Stimulated activated CD8-positive, alpha-beta memory T cell treated with anti-CD3 and anti-CD28 coated beads, Interleukin-15, amount 100 ng/mL, for 24 hours (primary cell): ENCODE measurements at regions not wholly inside any gene's neighbourhood (a gene's known extent, or its start where the extent isn't known, plus 50 kb on each side); places are given as distances from the start of the nearest gene placed in this dataset.

Experiments used
- DNase-seq: peaks from one replicate; pipeline ENCODE4 v3.0.0-alpha.2; 2020; ENCODE audit warnings: low read depth

DNA sequence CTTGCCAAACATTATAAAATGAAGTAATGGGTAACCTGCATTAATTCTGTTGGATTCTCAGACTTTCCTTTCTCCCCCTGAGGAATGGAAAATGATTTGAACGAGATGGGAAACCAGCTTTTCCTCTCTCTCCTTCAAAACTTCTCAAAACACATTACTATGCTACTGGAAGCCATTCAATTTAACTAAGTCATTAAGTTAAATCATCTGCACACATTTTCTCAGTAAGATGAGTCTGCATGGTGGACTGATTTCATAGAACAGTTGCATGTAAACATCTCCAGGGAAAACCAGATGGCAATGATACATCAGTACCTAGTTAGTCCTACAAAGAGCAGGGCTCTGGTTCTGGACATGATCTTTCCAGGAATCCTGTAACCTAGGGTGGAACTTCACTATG lies 59.9 kb downstream of the BMP4 start:
- DNase-seq, result no peak

DNA sequence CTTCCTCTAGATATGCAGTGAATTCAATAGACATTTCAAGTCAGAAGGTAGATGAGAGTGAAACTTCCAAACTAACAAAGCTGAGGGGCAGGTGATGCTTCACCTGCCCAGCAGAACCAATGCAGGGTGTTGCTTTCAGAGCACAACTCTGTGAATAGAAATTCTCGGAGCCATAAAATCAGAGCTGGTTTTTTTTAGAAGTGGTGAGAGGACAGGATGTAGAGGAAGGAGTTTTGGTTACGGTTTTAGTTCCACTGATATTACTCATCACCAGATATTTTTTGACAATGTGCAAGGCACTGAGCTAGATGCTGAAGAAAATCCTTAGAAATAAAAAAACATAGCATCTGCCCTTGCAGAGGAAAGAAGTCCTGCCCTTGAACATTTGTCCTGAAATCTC lies 62.2 kb downstream of the BMP4 start:
- DNase-seq, result no peak

DNA sequence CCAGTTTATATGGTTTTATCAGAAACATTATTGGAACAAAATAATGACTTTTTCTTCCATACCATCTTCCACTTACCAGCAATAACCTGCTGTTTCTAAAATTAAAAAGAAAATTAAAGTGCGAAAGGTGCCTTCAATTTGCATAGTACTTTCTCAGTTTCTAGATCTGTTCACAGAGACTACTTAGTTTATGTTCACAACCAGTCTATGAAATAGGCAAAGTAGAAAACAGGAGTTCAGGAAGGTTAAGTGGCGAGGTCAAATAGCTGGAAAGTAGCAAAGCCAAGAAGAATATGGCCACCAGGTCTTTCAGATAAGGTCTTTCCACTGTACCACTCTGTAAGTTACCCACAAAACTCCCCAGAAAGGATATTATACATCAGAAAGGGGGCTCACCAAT lies 63.3 kb downstream of the BMP4 start:
- DNase-seq, result no peak

DNA sequence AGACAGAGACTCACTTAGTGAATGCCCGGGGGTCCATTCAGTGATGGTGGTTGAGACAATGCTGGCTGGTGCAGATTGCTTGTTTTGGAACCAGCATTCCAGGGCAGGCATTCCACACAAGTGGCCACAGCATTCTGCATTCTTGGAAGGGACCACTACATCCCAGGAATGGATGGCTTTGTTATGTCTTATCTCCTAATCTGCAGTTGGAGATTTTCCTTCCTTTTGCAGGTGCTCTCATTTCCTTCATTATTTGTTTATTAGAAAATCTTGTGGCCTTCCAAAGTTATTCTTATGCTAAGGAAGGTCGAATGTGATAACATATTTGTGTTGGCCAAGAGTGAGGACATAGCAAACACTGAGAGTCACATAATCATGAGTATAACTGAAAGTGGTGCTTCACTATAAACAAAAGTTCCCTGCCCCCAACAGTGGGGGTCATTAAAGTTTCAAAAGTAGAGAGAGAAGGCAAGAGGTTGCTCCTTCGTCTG lies 66.0 kb downstream of the BMP4 start:
- no peak for DNase-seq

DNA sequence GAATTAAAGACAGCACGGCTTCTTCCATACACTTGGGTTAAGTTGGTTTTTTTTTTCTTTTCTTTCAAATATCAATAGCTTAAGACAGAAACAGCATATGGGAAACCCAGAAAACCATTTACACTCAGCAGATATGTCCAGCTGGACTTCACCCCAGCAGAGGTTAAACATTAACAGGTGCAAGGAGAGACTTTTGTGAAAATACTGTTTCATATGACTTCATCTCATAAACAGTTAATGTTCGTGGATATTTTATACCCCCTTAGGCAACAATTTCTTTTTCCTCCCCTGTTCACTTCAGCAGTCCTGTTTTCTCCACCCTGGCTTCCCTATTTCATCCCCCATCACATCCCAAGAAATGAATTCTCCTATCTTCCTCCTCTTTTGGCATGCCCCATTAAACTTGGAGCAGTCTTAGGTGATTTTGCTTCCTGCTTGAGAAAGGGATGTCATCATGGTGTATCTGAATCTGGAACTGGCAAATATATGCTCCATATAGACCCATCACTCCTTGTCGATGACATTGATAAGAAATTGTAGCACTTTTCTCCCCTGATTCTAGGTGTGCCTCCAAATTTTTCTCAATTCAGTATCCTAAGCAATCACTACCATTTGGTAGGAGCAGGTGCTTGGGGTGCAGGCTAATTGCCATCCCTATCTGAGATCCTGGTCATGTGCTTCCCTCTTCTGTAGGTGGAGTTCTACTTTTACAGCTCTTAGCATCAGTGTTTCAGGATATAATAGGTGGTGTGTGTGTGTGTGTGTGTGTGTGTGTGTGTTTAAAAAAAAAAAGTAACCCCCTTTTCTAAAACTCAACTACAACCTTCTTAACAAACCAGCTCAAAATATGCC lies 67.9 kb downstream of the BMP4 start:
- DNase-seq, result no peak

DNA sequence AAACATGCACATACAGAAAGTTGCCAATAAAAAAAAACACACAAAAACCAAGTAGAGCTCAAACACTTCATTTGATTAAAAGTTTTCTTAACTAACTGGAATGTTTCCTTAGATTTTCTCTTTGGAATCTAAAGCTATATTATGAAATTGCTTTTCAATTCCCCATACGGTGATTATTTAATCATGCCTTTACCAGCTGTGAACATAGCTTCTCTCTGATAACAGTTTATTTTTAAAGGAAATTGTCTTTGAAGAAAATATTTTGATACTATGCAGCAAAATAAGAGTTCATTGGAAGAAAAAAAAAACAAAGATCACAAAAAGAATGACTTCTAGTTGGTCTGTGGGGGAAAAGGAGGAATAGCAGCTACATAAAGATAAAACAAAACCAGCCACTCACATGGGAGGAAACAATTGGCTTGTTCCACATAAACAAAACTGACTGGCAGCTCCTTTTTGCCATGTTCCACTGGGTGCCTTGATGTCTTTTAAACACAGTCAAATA lies 71.4 kb downstream of the BMP4 start:
- no peak for DNase-seq

DNA sequence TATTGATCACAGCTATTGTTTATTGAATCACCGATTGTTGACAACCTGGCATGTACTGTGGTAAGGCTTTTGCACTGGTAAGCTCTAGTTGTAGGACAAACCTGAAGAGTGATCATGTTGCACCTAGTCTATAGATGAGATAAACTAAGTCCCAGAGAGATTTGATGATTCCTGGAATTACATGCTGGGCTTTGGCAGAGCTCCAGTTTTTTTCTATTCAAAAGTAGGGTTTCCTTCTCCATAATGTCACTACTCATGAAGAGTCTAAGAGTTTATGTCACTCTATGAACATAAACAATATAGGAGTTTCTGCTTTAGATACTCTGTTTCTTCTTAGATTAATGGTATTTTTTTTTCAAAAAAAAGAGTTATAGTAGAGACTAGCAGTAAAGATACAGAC lies 72.0 kb downstream of the BMP4 start:
- no peak for DNase-seq

DNA sequence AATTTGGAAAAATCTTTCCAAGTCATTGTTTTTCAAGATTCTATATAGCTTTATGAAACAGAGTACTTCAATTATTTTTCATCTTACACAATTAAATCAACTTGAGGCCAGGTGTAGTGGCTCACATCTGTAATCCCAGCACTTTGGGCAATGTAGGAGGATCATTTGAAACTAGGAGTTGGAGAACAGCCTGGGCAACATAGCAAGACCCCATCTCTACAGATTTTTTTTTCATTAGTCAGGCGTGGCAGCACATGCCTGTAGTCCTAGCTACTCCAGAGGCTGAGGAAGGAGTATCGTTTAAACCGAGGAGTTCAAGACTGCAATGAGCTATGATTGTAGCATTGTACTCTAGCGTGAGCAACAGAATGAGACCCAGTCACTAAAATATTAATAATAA lies 72.9 kb downstream of the BMP4 start:
- no peak for DNase-seq

DNA sequence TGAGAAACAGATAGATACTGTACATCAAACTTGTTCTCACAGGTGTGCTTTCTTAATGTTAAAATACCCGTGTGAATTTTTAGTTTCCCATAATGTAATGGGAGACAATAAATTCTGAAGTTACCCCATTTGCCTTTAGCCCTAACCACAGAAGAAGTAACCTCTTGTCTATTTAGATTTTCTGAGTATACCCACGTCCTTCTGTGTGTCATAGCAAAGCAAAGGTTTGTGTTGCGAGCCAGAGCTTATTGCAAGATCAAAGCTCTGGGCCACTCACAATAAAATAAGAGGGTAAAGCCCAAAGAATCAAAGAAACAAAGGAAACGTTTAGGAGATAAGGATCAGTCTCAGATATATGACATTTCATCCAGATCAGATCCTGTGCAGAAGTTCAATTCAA lies 73.9 kb downstream of the BMP4 start:
- DNase-seq, result no peak

DNA sequence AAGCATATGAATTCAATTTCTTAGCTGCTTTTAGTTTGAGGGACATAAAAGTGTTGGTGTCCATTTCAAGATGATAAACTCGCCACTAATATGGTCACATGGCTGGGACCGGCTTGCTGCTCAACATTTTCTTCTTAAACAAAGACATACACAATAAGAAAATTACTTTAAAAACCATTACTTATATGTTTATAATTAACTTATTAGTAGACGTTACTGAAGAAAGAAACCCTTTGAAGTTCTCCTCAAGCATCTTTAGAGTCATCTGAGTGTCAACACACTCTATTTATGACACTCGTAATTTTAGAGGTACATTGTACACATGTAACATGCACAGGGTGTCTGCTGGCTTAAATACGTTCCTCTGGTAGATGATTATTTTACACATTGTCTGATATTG lies 74.7 kb downstream of the BMP4 start:
- DNase-seq, result no peak

DNA sequence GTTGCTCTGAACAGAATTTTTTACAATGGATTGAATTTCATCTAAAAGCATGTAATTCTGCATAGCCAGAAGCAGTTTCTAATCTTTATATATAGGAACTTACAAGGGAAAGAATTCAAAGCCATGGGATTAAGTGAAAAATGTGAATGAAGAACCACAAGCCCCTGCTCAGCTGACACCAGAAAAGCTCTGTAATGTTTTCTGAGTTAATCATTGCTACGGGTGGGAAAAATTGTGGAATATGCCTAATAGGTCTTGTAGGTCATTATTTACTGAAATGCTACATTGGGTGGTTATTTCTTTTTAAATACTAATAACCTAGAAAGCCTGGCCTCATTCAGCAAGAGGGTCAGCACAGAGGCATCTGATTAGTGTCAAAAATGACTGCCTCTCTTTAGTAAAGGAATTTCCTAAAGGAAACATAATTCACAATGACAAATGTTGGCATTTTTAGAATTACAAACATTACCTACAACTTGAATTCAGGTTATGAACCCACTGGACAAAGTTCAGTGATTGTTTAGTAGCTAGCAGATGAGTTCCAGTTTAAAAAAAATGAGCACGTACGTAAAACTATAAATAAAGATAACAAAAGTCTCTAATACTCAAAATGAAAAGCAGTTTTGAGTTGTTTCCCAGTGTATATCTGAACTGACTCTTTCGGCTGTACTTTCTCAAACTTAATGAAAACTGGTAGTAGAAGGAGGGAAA lies 75.3 kb downstream of the BMP4 start:
- no peak for DNase-seq

DNA sequence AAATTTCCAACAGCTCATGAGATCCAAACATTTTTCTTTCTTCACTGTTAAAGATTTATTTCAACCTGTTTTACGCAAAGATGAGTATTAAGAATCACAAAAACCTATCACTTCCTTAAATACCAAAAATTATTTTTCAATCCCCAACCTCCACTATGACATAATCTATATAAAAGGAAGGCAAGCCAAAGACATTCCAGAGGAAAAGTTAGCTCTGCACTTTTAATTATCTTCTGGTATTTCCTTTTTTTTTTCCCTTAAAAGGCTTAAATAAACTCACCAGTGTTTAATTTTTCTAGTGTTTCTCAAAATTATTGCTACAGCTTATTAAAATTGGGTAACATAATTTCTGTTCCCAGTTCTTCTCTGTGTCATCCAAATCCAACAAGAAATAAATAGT lies 75.9 kb downstream of the BMP4 start:
- DNase-seq, result no peak

DNA sequence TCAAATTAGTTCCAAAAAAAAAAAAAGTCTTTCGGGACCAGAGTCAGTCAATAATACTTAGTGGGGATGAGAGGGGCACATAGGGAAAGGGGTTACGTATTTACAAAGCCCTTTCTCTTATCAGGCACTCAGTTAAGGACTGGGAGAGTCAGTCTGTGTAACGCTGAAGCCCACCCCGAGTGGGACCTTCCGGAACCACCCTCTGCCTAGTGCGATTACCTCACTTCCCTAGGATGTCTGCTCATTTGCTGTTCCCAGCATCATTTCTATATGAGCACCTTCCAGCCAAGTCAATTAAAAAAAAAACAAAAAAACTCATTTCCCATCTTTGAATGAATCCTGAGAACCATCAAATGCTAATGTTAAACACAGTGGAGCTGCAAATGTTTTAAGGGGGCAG lies 76.9 kb downstream of the BMP4 start:
- no peak for DNase-seq

DNA sequence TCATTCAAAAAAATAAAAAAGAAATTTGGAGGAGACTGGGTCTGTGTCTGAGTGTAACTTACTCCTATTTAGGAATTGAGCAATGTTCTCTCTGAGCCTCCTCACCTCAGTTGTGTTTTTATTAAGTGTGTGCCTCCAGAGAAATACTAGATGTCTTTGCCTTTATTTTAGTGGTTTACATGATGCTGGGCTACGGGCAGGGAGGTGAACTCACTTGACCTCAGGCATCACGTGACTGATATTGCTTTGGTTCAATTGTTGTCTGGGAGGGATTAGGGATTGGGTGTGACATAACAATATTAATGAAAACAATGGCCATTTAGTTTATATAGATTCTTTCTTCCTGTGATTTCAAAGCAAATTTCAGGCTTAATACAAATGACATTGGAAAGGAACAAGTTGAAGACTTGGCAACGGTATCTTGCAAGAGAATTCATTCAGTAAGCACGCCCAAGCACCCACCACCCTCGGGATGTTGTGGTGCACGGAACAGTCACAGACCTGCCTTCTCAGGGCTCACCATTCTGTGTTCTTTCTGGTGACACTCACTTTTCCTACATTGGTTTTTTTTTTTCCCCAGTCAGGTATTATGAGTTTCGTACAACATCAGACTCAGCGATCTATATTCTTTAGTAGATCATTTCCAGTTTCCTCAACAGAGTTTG lies 77.5 kb downstream of the BMP4 start:
- no peak for DNase-seq

DNA sequence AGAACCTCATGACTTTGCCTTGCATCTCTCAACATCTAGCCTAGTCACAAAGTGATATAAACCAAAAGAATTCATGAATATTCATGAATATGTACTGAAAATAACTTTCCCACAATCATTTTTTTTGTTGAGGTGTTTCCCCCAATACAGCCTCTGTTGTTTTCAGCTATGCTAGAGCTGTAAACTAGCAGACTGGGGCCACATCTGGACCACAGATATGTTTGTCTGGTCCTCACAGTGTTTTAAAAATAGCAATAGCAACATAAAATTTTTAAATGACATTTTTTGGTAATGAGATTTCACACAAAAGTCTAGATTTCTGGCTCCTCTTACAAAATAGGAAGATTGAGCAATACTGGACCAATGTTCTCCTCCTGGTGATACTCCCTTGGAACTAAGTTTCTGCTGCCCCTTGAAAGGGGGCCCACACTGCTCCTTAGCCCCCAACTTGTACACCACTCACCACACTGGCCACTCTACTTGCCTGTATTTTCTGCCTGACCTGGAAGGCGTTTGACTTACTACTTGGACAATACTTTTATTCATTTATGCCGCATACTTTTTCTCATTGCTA lies 81.2 kb downstream of the BMP4 start:
- no peak for DNase-seq

DNA sequence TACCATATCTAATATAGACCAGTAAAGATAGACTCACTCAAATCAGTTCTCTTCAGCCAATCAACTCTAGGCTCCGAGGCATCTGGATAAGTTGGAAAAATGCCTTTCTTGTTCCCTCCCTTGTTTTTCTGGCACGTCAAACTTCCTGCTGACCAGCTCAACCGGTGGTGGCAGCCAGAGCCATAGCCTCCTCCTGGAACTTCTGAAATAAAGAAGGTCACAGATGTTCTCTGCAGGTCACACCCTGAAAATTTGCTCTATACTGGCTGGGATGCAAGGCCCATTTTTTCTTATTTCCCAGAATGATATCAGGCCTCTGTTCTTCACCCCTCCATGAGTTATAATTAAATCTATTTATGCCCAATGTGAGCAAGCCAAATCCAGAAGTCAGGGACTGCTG lies 81.9 kb downstream of the BMP4 start:
- no peak for DNase-seq

DNA sequence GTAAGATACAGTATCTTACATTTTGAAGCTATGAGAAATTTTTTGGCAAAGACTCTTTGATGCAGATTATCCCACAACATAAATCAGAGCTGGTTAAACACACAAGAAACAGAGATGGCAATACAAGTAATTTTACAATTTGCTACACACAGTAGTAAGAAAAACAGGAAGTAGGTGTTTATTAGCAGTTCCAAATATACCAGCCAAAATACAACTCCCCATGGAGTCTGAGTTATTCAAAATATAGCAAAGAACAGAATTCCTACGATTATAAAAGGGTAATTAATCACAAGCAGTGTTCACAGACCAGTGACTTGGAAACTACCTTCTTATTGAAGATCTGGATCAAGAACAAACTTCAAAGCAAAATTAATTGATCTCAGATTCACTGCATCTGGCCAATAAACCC lies 83.9 kb downstream of the BMP4 start:
- DNase-seq, result no peak

DNA sequence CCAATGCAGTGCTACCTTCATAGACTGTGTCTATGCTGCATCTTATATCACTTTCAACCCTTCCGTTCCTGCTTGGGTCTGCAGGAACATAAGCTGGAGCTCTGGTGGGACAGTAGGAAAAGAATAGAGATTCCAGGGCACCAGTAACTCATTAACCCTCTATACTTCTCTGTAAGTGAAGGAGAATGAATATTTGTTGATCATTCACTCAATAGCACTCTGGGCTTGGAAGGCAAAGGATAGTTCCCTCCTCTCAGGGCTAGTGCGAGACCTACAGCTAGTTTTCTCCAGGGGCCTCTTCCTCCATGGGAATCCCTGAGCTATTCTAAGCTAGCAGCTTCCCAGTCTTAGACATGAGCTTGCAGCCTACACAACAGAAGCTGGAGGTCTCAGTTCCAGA lies 84.7 kb downstream of the BMP4 start:
- no peak for DNase-seq

DNA sequence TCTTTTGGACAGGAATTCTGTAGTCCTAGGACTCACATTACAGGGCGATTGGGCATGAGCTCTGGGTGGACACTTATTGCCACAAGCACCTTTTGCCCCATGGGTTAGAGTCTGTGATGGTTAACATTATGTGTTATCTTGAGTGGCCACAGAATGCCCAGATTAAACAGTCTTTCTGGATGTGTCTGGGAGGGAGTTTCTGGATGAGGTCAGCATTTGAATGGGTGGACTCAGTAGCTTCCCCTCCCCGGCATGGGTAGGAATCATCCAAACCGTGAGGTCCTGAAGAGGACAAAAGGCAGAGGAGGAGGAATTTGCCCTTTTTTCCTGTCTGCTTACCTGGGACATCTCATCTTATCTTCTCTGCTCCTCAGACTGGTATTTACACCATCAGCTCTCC lies 85.6 kb downstream of the BMP4 start:
- no peak for DNase-seq

DNA sequence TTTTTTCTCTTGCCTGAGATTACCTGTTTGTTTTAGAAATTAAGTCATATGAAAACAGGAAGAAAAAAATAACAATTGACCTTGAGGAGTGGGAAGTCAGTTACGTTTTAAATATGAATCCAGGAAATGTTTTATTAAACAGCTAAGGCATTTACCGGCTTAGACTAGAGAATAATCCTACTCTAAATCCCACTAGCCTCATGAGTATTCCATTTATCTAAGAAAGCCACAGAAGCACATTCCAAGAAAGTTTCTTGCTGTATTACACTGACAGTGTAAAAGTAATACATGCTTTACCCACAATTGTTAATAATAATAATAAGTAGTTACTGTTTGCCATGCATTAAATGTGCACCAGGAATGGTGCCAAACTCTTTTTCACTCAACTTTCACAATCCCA lies 90.9 kb downstream of the BMP4 start:
- DNase-seq, result no peak

DNA sequence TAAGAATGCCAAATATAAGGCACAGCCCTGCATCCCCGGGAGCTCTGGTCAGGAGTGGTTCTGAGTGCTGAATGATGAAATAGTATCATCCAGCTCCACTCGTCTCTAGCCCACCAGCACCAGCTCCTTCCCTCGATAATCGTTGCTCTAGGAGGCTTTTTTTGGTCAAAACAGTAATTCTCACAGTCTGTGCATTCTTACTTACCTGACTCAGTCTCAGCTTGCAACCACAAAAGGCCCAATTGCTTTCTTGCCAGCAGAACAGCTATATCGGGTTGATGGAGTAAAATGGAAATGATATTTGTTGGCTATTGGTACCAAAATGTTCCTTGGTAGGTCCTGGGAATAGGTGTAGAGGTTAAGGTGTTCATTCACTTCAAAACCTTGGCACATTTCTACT lies 94.8 kb downstream of the BMP4 start:
- no peak for DNase-seq

DNA sequence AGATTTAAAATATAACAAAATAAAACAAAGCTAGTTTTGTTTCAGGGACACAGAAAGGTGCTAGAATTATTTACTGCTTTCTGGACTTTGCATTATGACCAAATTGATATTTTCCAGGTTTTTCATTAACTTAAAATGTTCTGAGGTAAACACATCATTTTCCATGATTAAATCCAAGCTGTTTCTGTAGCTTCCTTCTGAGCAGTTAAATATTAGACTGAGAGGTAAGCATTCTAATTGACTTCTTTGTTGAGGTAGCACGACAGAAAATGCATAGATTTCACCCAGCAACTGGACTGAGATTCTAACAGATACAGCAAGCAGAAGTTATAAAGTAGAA lies 98.3 kb downstream of the BMP4 start:
- no peak for DNase-seq
